OCI-LY3 (cell line): ENCODE measurements at regions not wholly inside any gene's neighbourhood (a gene's known extent, or its start where the extent isn't known, plus 50 kb on each side); places are given as distances from the start of the nearest gene placed in this dataset.
"Not testable (repeated sequence)": the region's sequence is repeated elsewhere in the genome, so short reads cannot be mapped to it uniquely, and the experiment has no call there.

Source experiments
- H2AFZ ChIP-seq: fragments of 200-600, 300-600 bp; shearing (Covaris generic); 2 replicates; pipeline ENCODE4 v1.6.0; 2014; ENCODE audit warnings: antibody characterized with exemption, low read depth, low read length
- H3K27ac ChIP-seq: fragments of 200-600, 300-600 bp; sonication (generic); 2 replicates; pipeline ENCODE4 v1.5.1; 2014; ENCODE audit warnings: mild to moderate bottlenecking, low read length, moderate library complexity, mixed read lengths
- H3K27me3 ChIP-seq: fragments of 200-600, 300-600 bp; sonication (generic); 2 replicates; pipeline ENCODE4 v1.6.1; 2014; ENCODE audit warnings: low read depth, low read length, mixed read lengths
- H3K36me3 ChIP-seq: fragments of 200-600, 300-600 bp; sonication (generic); replicated peaks from 2 replicates; pipeline ENCODE3; 2014; ENCODE audit warnings: low read depth, low read length, mixed read lengths
- H3K4me1 ChIP-seq: fragments of 300-600, 200-600 bp; sonication (generic); 2 replicates; pipeline ENCODE4 v1.6.1; 2014; ENCODE audit warnings: low read length, mixed read lengths
- H3K4me2 ChIP-seq: fragments of 200-600, 300-600 bp; sonication (generic); 2 replicates; pipeline ENCODE4 v1.6.1; 2014; ENCODE audit warnings: low read length, mixed read lengths
- H3K4me3 ChIP-seq: fragments of 300-600, 200-600 bp; sonication (generic); 2 replicates; pipeline ENCODE4 v1.5.1; 2014; ENCODE audit warnings: antibody characterized with exemption, mild to moderate bottlenecking, low read length, moderate library complexity
- H3K79me2 ChIP-seq: fragments of 300-600, 200-600 bp; shearing (Covaris generic); 2 replicates; pipeline ENCODE4 v1.6.1; 2014; ENCODE audit warnings: mild to moderate bottlenecking, low read length, mixed read lengths
- H3K9ac ChIP-seq: fragments of 300-600, 200-600 bp; shearing (Covaris generic); 2 replicates; pipeline ENCODE4 v1.6.0; 2014; ENCODE audit warnings: mild to moderate bottlenecking, low read length, moderate library complexity
- H3K9me3 ChIP-seq: fragments of 200-600, 300-600 bp; shearing (Covaris generic); 2 replicates; pipeline ENCODE4 v1.6.1; 2014; ENCODE audit warnings: low read length, mixed read lengths; ENCODE audit not compliant: insufficient read depth
- H4K20me1 ChIP-seq: fragments of 200-600, 300-600 bp; sonication (generic); 2 replicates; pipeline ENCODE4 v1.6.1; 2016; ENCODE audit warnings: low read length, mixed read lengths; ENCODE audit not compliant: insufficient read depth
- EZH2phosphoT487 ChIP-seq: fragments of 200-600 bp; shearing (Covaris generic); IDR thresholded peaks from 2 replicates; pipeline ENCODE4 v1.6.1; 2018; ENCODE audit warnings: antibody characterized with exemption, mixed run types, low read depth
- TF ChIP-seq, protein P1 (sequence below): fragments of 200-600, 300-600 bp; sonication (generic); IDR thresholded peaks from 2 replicates; pipeline ENCODE4 v1.5.1; 2014; ENCODE audit warnings: antibody characterized with exemption, low read length, low read depth

DNA sequence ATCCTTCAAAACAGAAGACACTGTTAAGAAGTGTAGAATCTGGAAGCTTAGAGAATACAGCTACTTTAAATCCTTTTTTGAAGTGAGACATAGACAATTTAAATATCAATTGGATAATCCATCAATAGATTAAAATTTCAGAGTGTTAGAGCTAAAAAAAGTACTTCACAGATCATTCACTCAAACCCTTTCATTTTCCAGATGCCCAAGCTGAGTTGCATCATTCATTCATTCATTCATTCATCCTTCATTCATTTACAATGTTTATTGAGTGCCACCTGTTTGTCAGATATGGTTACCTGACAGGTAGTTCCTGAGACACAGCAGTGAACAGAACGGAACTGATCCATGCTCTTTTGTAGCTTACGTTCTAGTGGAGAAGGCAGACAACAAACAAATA is 290.7 kb upstream of the MTPN start:
- TF ChIP-seq, protein P1, sequence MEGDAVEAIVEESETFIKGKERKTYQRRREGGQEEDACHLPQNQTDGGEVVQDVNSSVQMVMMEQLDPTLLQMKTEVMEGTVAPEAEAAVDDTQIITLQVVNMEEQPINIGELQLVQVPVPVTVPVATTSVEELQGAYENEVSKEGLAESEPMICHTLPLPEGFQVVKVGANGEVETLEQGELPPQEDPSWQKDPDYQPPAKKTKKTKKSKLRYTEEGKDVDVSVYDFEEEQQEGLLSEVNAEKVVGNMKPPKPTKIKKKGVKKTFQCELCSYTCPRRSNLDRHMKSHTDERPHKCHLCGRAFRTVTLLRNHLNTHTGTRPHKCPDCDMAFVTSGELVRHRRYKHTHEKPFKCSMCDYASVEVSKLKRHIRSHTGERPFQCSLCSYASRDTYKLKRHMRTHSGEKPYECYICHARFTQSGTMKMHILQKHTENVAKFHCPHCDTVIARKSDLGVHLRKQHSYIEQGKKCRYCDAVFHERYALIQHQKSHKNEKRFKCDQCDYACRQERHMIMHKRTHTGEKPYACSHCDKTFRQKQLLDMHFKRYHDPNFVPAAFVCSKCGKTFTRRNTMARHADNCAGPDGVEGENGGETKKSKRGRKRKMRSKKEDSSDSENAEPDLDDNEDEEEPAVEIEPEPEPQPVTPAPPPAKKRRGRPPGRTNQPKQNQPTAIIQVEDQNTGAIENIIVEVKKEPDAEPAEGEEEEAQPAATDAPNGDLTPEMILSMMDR, result no peak
- no peak for TF ChIP-seq EZH2phosphoT487

GRCh38 chr7:136266457-136266856 is 289.3 kb upstream of the MTPN start:
- no peaks in the 10 kb centered on the region for H3K36me3 ChIP-seq
- no peaks in the 10 kb centered on the region for H3K79me2 ChIP-seq
- no peaks in the 10 kb centered on the region for H3K27me3 ChIP-seq
- H4K20me1 ChIP-seq, result no peaks in the 10 kb centered on the region
- H3K9ac ChIP-seq, result no peak overlapping the region
- H3K9me3 ChIP-seq, result no peaks in the 10 kb centered on the region
- TF ChIP-seq EZH2phosphoT487, result no peak
- TF ChIP-seq, protein P1, result no peak
- no peak overlapping the region for H3K4me2 ChIP-seq
- no peak overlapping the region for H3K27ac ChIP-seq
- no peaks in the 10 kb centered on the region for H3K4me1 ChIP-seq
- H2AFZ ChIP-seq, result no peak overlapping the region
- H3K4me3 ChIP-seq, result no peak overlapping the region

More for the DNA sequence above, 290.7 kb upstream of the MTPN start:
- Histone ChIP-seq H3K9ac (no peak overlapping the region), H2AFZ (no peak overlapping the region), H3K27ac (no peak overlapping the region), H3K79me2 (no peaks in the 10 kb centered on the region), H3K27me3 (no peaks in the 10 kb centered on the region), H3K9me3 (no peaks in the 10 kb centered on the region), H3K4me2 (no peak overlapping the region), H3K4me3 (no peak overlapping the region), H4K20me1 (no peaks in the 10 kb centered on the region), H3K36me3 (no peaks in the 10 kb centered on the region), H3K4me1 (no peaks in the 10 kb centered on the region)

GRCh38 chr7:136264304-136264703 is 287.1 kb upstream of the MTPN start:
- not testable (repeated sequence) for H4K20me1 ChIP-seq, H2AFZ ChIP-seq, H3K27ac ChIP-seq, H3K9me3 ChIP-seq, H3K4me1 ChIP-seq, H3K79me2 ChIP-seq, H3K4me2 ChIP-seq, H3K36me3 ChIP-seq, H3K27me3 ChIP-seq, H3K9ac ChIP-seq, H3K4me3 ChIP-seq

DNA sequence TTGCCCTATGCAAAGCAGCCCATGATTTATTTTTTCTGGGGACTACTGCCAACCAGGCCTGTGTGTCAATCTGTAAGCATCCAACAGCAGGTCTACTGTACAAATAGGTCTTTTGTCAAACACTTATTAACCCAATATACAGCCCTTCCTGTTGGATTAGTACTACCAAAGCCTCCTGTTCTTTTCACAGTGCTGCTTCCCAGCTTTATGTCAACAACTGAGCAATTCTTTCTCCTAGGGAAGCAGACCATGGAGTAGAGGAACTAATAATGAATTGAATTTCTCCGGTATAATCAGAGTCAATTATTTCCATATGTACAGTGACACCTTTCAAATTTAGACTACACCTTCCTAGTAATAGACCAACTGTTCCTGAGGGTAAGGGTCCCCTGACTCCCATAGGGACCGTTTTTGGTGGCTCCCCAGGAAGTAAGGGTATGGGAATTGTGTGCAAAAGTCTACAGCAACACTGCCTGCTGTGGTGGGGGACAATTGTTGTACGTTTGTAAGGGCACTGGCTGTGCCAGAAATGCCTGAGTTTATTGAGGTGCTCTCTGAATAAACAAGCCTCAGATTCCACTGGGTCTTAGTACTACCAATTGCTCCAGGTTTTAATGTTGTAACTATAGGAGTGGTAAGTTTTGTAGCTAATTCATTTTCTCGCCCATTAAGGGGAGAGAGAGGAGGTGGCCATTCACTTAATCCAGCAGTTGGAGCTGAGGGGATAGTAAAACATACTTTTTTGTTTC is 286.1 kb upstream of the MTPN start:
- not testable (repeated sequence) for H3K4me3 ChIP-seq

GRCh38 chr7:136260591-136260990 is 283.4 kb upstream of the MTPN start:
- H3K79me2 ChIP-seq, H4K20me1 ChIP-seq, H3K27me3 ChIP-seq, H3K27ac ChIP-seq, H2AFZ ChIP-seq, H3K9ac ChIP-seq, H3K4me3 ChIP-seq, H3K36me3 ChIP-seq, H3K9me3 ChIP-seq, H3K4me1 ChIP-seq, H3K4me2 ChIP-seq: not testable (repeated sequence)

More for the DNA sequence above, 286.1 kb upstream of the MTPN start:
- not testable (repeated sequence) for H3K36me3 ChIP-seq, H2AFZ ChIP-seq, H3K4me2 ChIP-seq, H3K79me2 ChIP-seq, H3K27ac ChIP-seq, H3K4me1 ChIP-seq, H3K9ac ChIP-seq, H3K27me3 ChIP-seq, H4K20me1 ChIP-seq, H3K9me3 ChIP-seq
